ENCODE measurements at regions not wholly inside any gene's neighbourhood (a gene's known extent, or its start where the extent isn't known, plus 50 kb on each side); places are given as distances from the start of the nearest gene placed in this dataset.
"Not testable (repeated sequence)": the region's sequence is repeated elsewhere in the genome, so short reads cannot be mapped to it uniquely, and the experiment has no call there.

- DNase-seq, result no peak
Measured at GRCh38 chr2:60230037-60230436, 323.4 kb downstream of the BCL11A start.

- no peak for DNase-seq
Measured at GRCh38 chr2:60226943-60227342, 326.5 kb downstream of the BCL11A start.

- no peak for DNase-seq
Measured at GRCh38 chr2:60226191-60226590, 327.3 kb downstream of the BCL11A start.

GRCh38 chr2:60223859-60224258, 329.6 kb downstream of the BCL11A start:
- DNase-seq, result no peak

GRCh38 chr2:60221098-60221497, 332.4 kb downstream of the BCL11A start:
- no peak for DNase-seq

- no peak for DNase-seq
Measured at GRCh38 chr2:60219536-60219935, 333.9 kb downstream of the BCL11A start.

- peak; percentile 76 for DNase-seq
Measured at GRCh38 chr2:60216452-60216995, 336.9 kb downstream of the BCL11A start.

GRCh38 chr2:60215386-60215901, 338.0 kb downstream of the BCL11A start:
- DNase-seq, result peak; percentile 80

- no peak for DNase-seq
Measured at GRCh38 chr2:60214626-60214875, 338.9 kb downstream of the BCL11A start.

GRCh38 chr2:60213865-60214625, 339.4 kb downstream of the BCL11A start:
- DNase-seq, result no peak

- DNase-seq, result peak; percentile 63
Measured at GRCh38 chr2:60212181-60212945, 341.1 kb downstream of the BCL11A start.

GRCh38 chr2:60189006-60189405, 364.4 kb downstream of the BCL11A start:
- not testable (repeated sequence) for DNase-seq

- DNase-seq, result no peak
Measured at GRCh38 chr2:60175290-60175689, 378.2 kb downstream of the BCL11A start.

- DNase-seq, result no peak
Measured at GRCh38 chr2:60174146-60174545, 379.3 kb downstream of the BCL11A start.

- DNase-seq, result no peak
Measured at GRCh38 chr2:60172801-60173200, 380.7 kb downstream of the BCL11A start.

GRCh38 chr2:60170272-60170671, 383.2 kb downstream of the BCL11A start:
- DNase-seq, result no peak

GRCh38 chr2:60168247-60168646, 385.2 kb downstream of the BCL11A start:
- no peak for DNase-seq

- no peak for DNase-seq
Measured at GRCh38 chr2:60167089-60167488, 386.4 kb downstream of the BCL11A start.

- no peak for DNase-seq
Measured at GRCh38 chr2:60163691-60164090, 389.8 kb downstream of the BCL11A start.

GRCh38 chr2:60159519-60159918, 393.9 kb downstream of the BCL11A start:
- DNase-seq, result no peak

- no peak for DNase-seq
Measured at GRCh38 chr2:60158262-60158661, 395.2 kb downstream of the BCL11A start.

- no peak for DNase-seq
Measured at GRCh38 chr2:60157283-60157682, 396.2 kb downstream of the BCL11A start.

- DNase-seq, result no peak
Measured at GRCh38 chr2:60154142-60154541, 399.3 kb downstream of the BCL11A start.

GRCh38 chr2:60152226-60152833, 401.1 kb downstream of the BCL11A start:
- no peak for DNase-seq

Data from islet precursor cell (in vitro differentiated cells).